ENCODE measurements at regions not wholly inside any gene's neighbourhood (a gene's known extent, or its start where the extent isn't known, plus 50 kb on each side); places are given as distances from the start of the nearest gene placed in this dataset.

GRCh38 chrX:121571333-121571732, 523.9 kb downstream of the GLUD2 start:
- TF ChIP-seq POLR2A (IDR thresholded peaks at IDR 0.05; ENCODE audit: low read depth, low read length) (no peak), POU2F2 (IDR thresholded peaks at IDR 0.05; ENCODE audit: borderline replicate concordance, low read depth, low read length) (no peak), ESRRA (IDR thresholded peaks at IDR 0.05; ENCODE audit: low read length) (no peak), SMC3 (IDR thresholded peaks at IDR 0.05; ENCODE audit: borderline replicate concordance, low read length) (no peak), POLR2AphosphoS5 (IDR thresholded peaks at IDR 0.05; ENCODE audit: low read length) (no peak), CTCF (IDR thresholded peaks at IDR 0.05 in 2 of 3, conservative IDR thresholded peaks at IDR 0.05 in 1 of 3; ENCODE audit: control insufficient read depth in 2 of 3, extremely low read depth in 1 of 3, insufficient read depth in 1 of 3, low read depth in 3 of 3, low read length in 3 of 3) (no peak)

Measured in GM12878 (cell line).